ENCODE measurements at regions not wholly inside any gene's neighbourhood (a gene's known extent, or its start where the extent isn't known, plus 50 kb on each side); places are given as distances from the start of the nearest gene placed in this dataset.

- H3K4me1 ChIP-seq, result no peaks in the 10 kb centered on the region
- no peaks in the 10 kb centered on the region for H3K36me3 ChIP-seq
- peaks cover 11% of the 10 kb centered on the region for H3K9me3 ChIP-seq
- DNase-seq (ENCODE audit: low spot score in 2 of 2), result no peak
- WGBS, result 96% methylated on average over 6 of the region's 6 CpGs
- H3K27me3 ChIP-seq, result no peaks in the 10 kb centered on the region
- no peak overlapping the region for H3K4me3 ChIP-seq
- H3K27ac ChIP-seq, result no peak overlapping the region
- TF ChIP-seq EP300 (IDR thresholded peaks at IDR 0.05) (no peak), CTCF (IDR thresholded peaks at IDR 0.05) (no peak), POLR2A (IDR thresholded peaks at IDR 0.05) (no peak), POLR2AphosphoS5 (IDR thresholded peaks at IDR 0.05) (no peak)
These were observed 2144.2 kb downstream of the PCDH9 start for GRCh38 chr13:65085977-65086376.

GRCh38 chr13:65074248-65074647 lies 2155.9 kb downstream of the PCDH9 start:
- Histone ChIP-seq H3K27ac (no peak overlapping the region), H3K4me1 (no peaks in the 10 kb centered on the region), H3K27me3 (no peaks in the 10 kb centered on the region), H3K4me3 (no peak overlapping the region), H3K36me3 (no peaks in the 10 kb centered on the region), H3K9me3 (no peaks in the 10 kb centered on the region)
- 66% methylated on average over 5 of the region's 5 CpGs for WGBS
- TF ChIP-seq POLR2AphosphoS5 (IDR thresholded peaks at IDR 0.05), result no peak
- TF ChIP-seq EP300 (IDR thresholded peaks at IDR 0.05), result no peak
- no peak for TF ChIP-seq POLR2A (IDR thresholded peaks at IDR 0.05)
- no peak for TF ChIP-seq CTCF (IDR thresholded peaks at IDR 0.05)
- no peak for DNase-seq (ENCODE audit: low spot score in 2 of 2)

- TF ChIP-seq EP300 (IDR thresholded peaks at IDR 0.05) (no peak), POLR2A (IDR thresholded peaks at IDR 0.05) (no peak), CTCF (IDR thresholded peaks at IDR 0.05) (no peak)
- Histone ChIP-seq H3K4me1 (no peaks in the 10 kb centered on the region), H3K9me3 (no peaks in the 10 kb centered on the region), H3K27ac (no peak overlapping the region), H3K36me3 (no peaks in the 10 kb centered on the region), H3K27me3 (no peaks in the 10 kb centered on the region), H3K4me3 (no peak overlapping the region)
- 74% methylated on average over 4 of the region's 4 CpGs for WGBS
- DNase-seq (ENCODE audit: low spot score in 2 of 2), result no peak
These were observed 2165.2 kb downstream of the PCDH9 start for GRCh38 chr13:65064967-65065366.

GRCh38 chr13:65063753-65064152 lies 2166.4 kb downstream of the PCDH9 start:
- Histone ChIP-seq H3K36me3 (no peaks in the 10 kb centered on the region), H3K9me3 (no peaks in the 10 kb centered on the region), H3K4me3 (no peak overlapping the region), H3K4me1 (no peaks in the 10 kb centered on the region), H3K27me3 (no peaks in the 10 kb centered on the region), H3K27ac (no peak overlapping the region)
- DNase-seq (ENCODE audit: low spot score in 2 of 2), result no peak
- no peak for TF ChIP-seq EP300 (IDR thresholded peaks at IDR 0.05)
- no peak for TF ChIP-seq POLR2A (IDR thresholded peaks at IDR 0.05)
- TF ChIP-seq POLR2AphosphoS5 (IDR thresholded peaks at IDR 0.05), result no peak
- no CpG with 5 or more reads among the region's 2 CpGs for WGBS

- DNase-seq (ENCODE audit: low spot score in 2 of 2), result no peak
- H3K4me3 ChIP-seq, result no peak overlapping the region
- 42% methylated on average over 3 of the region's 3 CpGs for WGBS
- TF ChIP-seq POLR2A (IDR thresholded peaks at IDR 0.05), result no peak
- TF ChIP-seq CTCF (IDR thresholded peaks at IDR 0.05), result no peak
- no peak for TF ChIP-seq POLR2AphosphoS5 (IDR thresholded peaks at IDR 0.05)
- TF ChIP-seq EP300 (IDR thresholded peaks at IDR 0.05), result no peak
- H3K36me3 ChIP-seq, result no peaks in the 10 kb centered on the region
- no peaks in the 10 kb centered on the region for H3K9me3 ChIP-seq
- no peaks in the 10 kb centered on the region for H3K4me1 ChIP-seq
- no peak overlapping the region for H3K27ac ChIP-seq
- H3K27me3 ChIP-seq, result no peaks in the 10 kb centered on the region
These were observed 2172.2 kb downstream of the PCDH9 start for GRCh38 chr13:65057986-65058385.

GRCh38 chr13:65054277-65054676 lies 2175.9 kb downstream of the PCDH9 start:
- WGBS, result 89% methylated on average over 2 of the region's 2 CpGs
- Histone ChIP-seq H3K9me3 (no peaks in the 10 kb centered on the region), H3K4me1 (no peaks in the 10 kb centered on the region)

More at GRCh38 chr13:65054277-65054676, 2175.9 kb downstream of the PCDH9 start:
- DNase-seq (ENCODE audit: low spot score in 2 of 2), result no peak
- Histone ChIP-seq H3K4me3 (no peak overlapping the region), H3K36me3 (no peaks in the 10 kb centered on the region), H3K27ac (no peak overlapping the region), H3K27me3 (no peaks in the 10 kb centered on the region)
- TF ChIP-seq POLR2AphosphoS5 (IDR thresholded peaks at IDR 0.05) (no peak), CTCF (IDR thresholded peaks at IDR 0.05) (no peak), POLR2A (IDR thresholded peaks at IDR 0.05) (no peak), EP300 (IDR thresholded peaks at IDR 0.05) (no peak)

All from suprapubic skin (tissue), 4 donors.